Epithelial cell of esophagus (primary cell): ENCODE measurements at regions not wholly inside any gene's neighbourhood (a gene's known extent, or its start where the extent isn't known, plus 50 kb on each side); places are given as distances from the start of the nearest gene placed in this dataset.

Experiments used
- DNase-seq: peaks from one replicate; pipeline ENCODE4 v3.0.0; 2010; ENCODE audit warnings: low read depth
- H3K4me3 ChIP-seq: 2 replicates; pipeline ENCODE4 v1.5.1; 2011; ENCODE audit warnings: mild to moderate bottlenecking, low read length, control low read depth
- CTCF ChIP-seq: IDR thresholded peaks from 2 replicates; pipeline ENCODE4 v1.5.1; 2011; ENCODE audit warnings: low read depth, mild to moderate bottlenecking, low read length, control low read depth, inconsistent platforms; ENCODE audit not compliant: insufficient read depth; ENCODE audit errors: missing control alignments

GRCh38 chr9:117473293-117473692 lies 58.4 kb upstream of the ASTN2 start:
- TF ChIP-seq CTCF = no peak
- no peak overlapping the region for H3K4me3 ChIP-seq
- no peak for DNase-seq

- no peak overlapping the region for H3K4me3 ChIP-seq
- no peak for TF ChIP-seq CTCF
Measured at GRCh38 chr9:117470902-117471301, 56.0 kb upstream of the ASTN2 start.

GRCh38 chr9:117470455-117470854 lies 55.6 kb upstream of the ASTN2 start:
- TF ChIP-seq CTCF = no peak
- no peak for DNase-seq
- H3K4me3 ChIP-seq = no peak overlapping the region

More at GRCh38 chr9:117470902-117471301, 56.0 kb upstream of the ASTN2 start:
- no peak for DNase-seq

GRCh38 chr9:117466111-117466510 lies 51.3 kb upstream of the ASTN2 start:
- no peak for TF ChIP-seq CTCF
- H3K4me3 ChIP-seq = no peak overlapping the region
- DNase-seq = no peak

GRCh38 chr9:117465706-117466105 lies 50.8 kb upstream of the ASTN2 start:
- H3K4me3 ChIP-seq = no peak overlapping the region
- no peak for TF ChIP-seq CTCF
- DNase-seq = no peak

- H3K4me3 ChIP-seq = no peak overlapping the region
- DNase-seq = no peak
- no peak for TF ChIP-seq CTCF
Measured at GRCh38 chr9:117464941-117465616, 50.2 kb upstream of the ASTN2 start.
